Calu3 (cell line): ENCODE measurements at regions not wholly inside any gene's neighbourhood (a gene's known extent, or its start where the extent isn't known, plus 50 kb on each side); places are given as distances from the start of the nearest gene placed in this dataset.

Experiments used
- BruUV-seq: library from RNA; stranded (reverse); fragments of 400-500 nt; replicated peaks from 2 replicates; lab custom pipeline; 2021; lab: Mats Ljungman, UMichigan
- CTCF ChIA-PET: fragments of 300-600 bp; sonication (Branson Sonifier 250); formaldehyde crosslinking; loops from one replicate; lab custom pipeline; 2022; ENCODE audit warnings: antibody characterized with exemption; lab: Charles Lee
- DNase-seq: peaks from one replicate; pipeline ENCODE4 v3.0.0; 2022
- H3K27ac Mint-ChIP-seq: one replicate; pipeline ENCODE4 v1.8.0; 2022; ENCODE audit warnings: mixed read lengths; ENCODE audit not compliant: unreplicated experiment
- H3K27me3 Mint-ChIP-seq: one replicate; pipeline ENCODE4 v1.8.0; 2022; ENCODE audit warnings: mixed read lengths; ENCODE audit not compliant: unreplicated experiment
- H3K36me3 Mint-ChIP-seq: one replicate; pipeline ENCODE4 v1.8.0; 2022; ENCODE audit warnings: mild to moderate bottlenecking, moderate library complexity, mixed read lengths; ENCODE audit not compliant: insufficient read depth, unreplicated experiment
- H3K4me1 Mint-ChIP-seq: one replicate; pipeline ENCODE4 v1.8.0; 2022; ENCODE audit warnings: mild to moderate bottlenecking, low read depth, mixed read lengths; ENCODE audit not compliant: unreplicated experiment
- H3K4me3 Mint-ChIP-seq: one replicate; pipeline ENCODE4 v1.8.0; 2022; ENCODE audit warnings: mild to moderate bottlenecking, low read depth, moderate library complexity, mixed read lengths; ENCODE audit not compliant: unreplicated experiment
- H3K9me3 Mint-ChIP-seq: one replicate; pipeline ENCODE4 v1.8.0; 2022; ENCODE audit warnings: low read depth, mixed read lengths; ENCODE audit not compliant: unreplicated experiment
- intact Hi-C: fragments of 100-400 bp; cut with micrococcal nuclease; formaldehyde crosslinking; loops from one replicate; pipeline ENCODE4 v1.10.0; 2022; ENCODE audit not compliant: unreplicated experiment
- TF ChIP-seq, protein P1 (sequence below): fragments of 200-600 bp; IDR thresholded peaks from one replicate; pipeline ENCODE4 v1.8.0; 2022; ENCODE audit warnings: antibody characterized with exemption; ENCODE audit not compliant: unreplicated experiment

DNA sequence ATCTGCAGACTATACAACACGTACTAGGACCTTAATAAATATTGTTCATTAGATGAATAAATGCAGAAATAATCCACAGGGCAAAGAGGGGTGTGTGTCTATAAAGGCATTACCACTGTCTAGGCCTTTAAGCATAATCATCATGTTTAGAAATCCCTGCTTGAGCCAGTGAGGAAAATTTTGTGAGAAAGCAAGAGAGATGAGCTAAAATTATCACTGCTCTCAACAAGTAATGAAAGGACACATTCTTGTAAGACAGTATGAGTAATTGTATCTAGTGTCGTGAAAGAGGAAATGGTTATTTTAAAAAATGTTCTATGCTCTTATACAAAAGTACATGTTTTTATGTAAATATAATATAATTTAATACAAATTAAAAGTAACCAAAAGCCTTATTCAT, 1699.4 kb downstream of the PCDH9 start:
- intact Hi-C loops, result no loop called here
- H3K27ac Mint-ChIP-seq, result no peak overlapping the region
- CTCF ChIA-PET, result no interaction called here
- BruUV-seq, result no TSS peak
- no peaks in the 10 kb centered on the region for H3K4me1 Mint-ChIP-seq
- H3K9me3 Mint-ChIP-seq, result peaks cover 12% of the 10 kb centered on the region
- TF ChIP-seq, protein P1, sequence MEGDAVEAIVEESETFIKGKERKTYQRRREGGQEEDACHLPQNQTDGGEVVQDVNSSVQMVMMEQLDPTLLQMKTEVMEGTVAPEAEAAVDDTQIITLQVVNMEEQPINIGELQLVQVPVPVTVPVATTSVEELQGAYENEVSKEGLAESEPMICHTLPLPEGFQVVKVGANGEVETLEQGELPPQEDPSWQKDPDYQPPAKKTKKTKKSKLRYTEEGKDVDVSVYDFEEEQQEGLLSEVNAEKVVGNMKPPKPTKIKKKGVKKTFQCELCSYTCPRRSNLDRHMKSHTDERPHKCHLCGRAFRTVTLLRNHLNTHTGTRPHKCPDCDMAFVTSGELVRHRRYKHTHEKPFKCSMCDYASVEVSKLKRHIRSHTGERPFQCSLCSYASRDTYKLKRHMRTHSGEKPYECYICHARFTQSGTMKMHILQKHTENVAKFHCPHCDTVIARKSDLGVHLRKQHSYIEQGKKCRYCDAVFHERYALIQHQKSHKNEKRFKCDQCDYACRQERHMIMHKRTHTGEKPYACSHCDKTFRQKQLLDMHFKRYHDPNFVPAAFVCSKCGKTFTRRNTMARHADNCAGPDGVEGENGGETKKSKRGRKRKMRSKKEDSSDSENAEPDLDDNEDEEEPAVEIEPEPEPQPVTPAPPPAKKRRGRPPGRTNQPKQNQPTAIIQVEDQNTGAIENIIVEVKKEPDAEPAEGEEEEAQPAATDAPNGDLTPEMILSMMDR, result no peak
- H3K4me3 Mint-ChIP-seq, result no peak overlapping the region
- no peaks in the 10 kb centered on the region for H3K36me3 Mint-ChIP-seq
- no peaks in the 10 kb centered on the region for H3K27me3 Mint-ChIP-seq
- DNase-seq, result no peak

DNA sequence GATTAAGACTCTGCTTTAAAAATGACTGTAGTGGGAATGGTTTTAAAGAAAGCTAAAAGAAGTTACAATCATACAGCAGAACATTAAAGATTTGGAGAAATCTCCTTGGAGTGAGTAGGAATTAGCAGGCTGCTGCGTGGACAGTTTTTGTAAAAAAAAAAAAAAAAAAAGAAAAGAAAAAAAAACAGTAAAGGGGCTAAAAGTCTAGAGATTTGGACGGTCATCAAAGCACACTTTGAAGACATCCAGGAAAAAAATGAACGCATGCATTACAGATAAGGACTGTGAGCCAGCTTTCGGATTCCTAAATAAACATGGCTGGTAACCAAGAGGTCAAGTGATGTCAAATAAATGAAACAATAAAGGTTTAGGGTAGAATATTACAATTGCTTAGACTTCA, 1700.6 kb downstream of the PCDH9 start:
- Mint-ChIP-seq H3K27me3 (no peaks in the 10 kb centered on the region), H3K9me3 (peaks cover 14% of the 10 kb centered on the region), H3K4me1 (no peaks in the 10 kb centered on the region), H3K27ac (no peak overlapping the region), H3K36me3 (no peaks in the 10 kb centered on the region), H3K4me3 (no peak overlapping the region)
- CTCF ChIA-PET, result no interaction called here
- TF ChIP-seq, protein P1, result no peak
- BruUV-seq, result no TSS peak
- intact Hi-C loops, result no loop called here
- DNase-seq, result no peak

DNA sequence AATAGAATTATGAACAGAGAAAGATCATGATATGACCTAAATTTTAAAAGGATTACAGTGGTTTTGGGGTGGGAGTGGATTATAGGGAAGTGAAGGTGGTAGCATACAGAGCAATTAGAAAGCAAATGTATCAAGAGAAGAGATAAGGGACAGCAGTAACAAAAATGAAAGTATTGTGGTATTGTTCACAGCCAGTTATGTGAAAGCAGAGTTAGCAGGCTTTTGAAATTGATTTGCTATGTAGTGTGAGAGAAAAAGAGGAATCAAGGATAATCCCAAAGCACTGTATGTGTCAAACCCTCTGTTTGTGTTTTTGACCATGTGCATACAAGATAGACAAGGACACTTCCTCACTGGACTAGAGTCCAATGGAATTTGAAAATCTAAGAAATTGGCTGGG, 1721.4 kb downstream of the PCDH9 start:
- Mint-ChIP-seq H3K4me1 (no peaks in the 10 kb centered on the region), H3K4me3 (no peak overlapping the region), H3K27ac (no peak overlapping the region), H3K9me3 (peaks cover 3% of the 10 kb centered on the region), H3K36me3 (no peaks in the 10 kb centered on the region), H3K27me3 (no peaks in the 10 kb centered on the region)
- DNase-seq, result no peak
- BruUV-seq, result no TSS peak
- CTCF ChIA-PET, result no interaction called here
- TF ChIP-seq, protein P1, result no peak
- intact Hi-C loops, result no loop called here

DNA sequence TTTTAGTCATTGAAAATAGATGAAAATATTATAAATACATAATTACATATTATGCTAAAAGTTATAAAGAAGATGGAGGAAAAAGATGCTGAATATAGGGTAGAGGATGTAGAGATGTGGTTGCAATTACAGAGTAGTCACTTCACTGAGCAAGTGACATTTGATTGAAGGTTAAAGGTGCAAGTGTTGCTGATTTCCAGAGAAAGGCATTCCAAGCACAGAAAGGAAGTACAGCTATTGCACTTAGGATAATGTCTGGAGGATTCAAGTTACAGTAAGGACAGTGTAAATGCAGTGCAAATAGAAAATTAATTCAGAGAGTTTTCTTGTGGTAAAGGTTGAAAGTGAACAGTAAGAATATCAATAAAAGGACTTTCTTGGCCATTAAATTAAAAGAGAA, 1721.8 kb downstream of the PCDH9 start:
- no TSS peak for BruUV-seq
- intact Hi-C loops, result no loop called here

More for the DNA sequence above, 1721.8 kb downstream of the PCDH9 start:
- Mint-ChIP-seq H3K9me3 (peaks cover 3% of the 10 kb centered on the region), H3K4me3 (no peak overlapping the region), H3K27me3 (no peaks in the 10 kb centered on the region), H3K27ac (no peak overlapping the region), H3K4me1 (no peaks in the 10 kb centered on the region), H3K36me3 (no peaks in the 10 kb centered on the region)
- TF ChIP-seq, protein P1, result no peak
- CTCF ChIA-PET, result no interaction called here
- DNase-seq, result no peak
